ENCODE measurements at regions not wholly inside any gene's neighbourhood (a gene's known extent, or its start where the extent isn't known, plus 50 kb on each side); places are given as distances from the start of the nearest gene placed in this dataset.

- TF ChIP-seq, protein P1, sequence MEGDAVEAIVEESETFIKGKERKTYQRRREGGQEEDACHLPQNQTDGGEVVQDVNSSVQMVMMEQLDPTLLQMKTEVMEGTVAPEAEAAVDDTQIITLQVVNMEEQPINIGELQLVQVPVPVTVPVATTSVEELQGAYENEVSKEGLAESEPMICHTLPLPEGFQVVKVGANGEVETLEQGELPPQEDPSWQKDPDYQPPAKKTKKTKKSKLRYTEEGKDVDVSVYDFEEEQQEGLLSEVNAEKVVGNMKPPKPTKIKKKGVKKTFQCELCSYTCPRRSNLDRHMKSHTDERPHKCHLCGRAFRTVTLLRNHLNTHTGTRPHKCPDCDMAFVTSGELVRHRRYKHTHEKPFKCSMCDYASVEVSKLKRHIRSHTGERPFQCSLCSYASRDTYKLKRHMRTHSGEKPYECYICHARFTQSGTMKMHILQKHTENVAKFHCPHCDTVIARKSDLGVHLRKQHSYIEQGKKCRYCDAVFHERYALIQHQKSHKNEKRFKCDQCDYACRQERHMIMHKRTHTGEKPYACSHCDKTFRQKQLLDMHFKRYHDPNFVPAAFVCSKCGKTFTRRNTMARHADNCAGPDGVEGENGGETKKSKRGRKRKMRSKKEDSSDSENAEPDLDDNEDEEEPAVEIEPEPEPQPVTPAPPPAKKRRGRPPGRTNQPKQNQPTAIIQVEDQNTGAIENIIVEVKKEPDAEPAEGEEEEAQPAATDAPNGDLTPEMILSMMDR (IDR thresholded peaks at IDR 0.05): no peak
- TF ChIP-seq POLR2A (IDR thresholded peaks at IDR 0.05) (no peak), EP300 (IDR thresholded peaks at IDR 0.05) (no peak)
Measured at GRCh38 chr13:26983543-26984320, 187.9 kb downstream of the USP12 start.
